ENCODE measurements at regions not wholly inside any gene's neighbourhood (a gene's known extent, or its start where the extent isn't known, plus 50 kb on each side); places are given as distances from the start of the nearest gene placed in this dataset.

DNA sequence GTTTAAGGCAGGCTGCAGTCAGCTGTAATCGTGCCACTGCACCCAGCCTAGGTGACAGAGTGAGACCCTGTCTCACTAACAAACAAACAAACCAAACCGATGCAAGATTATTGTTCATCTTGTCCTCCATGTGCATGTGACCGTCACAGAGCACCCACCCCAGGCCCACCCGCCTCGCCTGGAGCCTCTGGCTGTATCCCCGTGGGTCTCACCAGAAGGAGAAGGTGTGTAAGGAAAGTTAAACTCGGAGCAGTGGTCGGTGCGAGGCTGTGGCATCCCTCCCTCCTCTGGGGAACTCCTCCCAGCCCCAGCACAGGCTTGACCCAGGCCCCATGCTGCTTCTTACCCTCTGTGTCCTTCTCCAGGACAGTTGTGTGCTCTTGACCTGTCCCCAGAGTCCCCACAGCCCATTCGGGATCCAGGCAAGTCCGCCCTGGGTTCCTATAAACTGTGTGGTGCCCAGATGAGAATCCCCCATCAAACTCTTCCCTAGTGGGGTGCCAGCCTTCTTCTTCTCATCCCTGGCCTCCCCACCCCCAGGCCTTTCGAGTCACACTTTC is 318.4 kb downstream of the AJAP1 start:
- no peak for DNase-seq

DNA sequence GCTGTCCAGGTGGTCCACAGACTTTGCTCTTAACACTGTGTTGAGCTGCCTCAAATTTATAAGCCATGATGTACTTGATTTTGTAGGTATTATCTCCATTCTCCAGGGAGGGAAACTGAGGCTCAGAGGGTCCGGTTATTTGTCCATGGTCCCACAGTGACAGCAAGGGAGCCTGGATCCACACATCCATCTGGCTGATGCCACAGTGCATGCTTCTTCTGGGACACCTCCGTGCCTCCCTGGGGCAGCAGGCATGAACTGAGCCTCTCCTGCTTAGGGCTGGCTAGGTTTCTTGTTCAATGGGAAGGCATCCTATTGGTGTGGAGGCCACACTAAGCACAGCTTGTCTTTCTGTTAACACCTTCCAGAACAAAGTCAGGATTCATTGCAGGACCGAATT is 317.3 kb downstream of the AJAP1 start:
- DNase-seq, result no peak

DNA sequence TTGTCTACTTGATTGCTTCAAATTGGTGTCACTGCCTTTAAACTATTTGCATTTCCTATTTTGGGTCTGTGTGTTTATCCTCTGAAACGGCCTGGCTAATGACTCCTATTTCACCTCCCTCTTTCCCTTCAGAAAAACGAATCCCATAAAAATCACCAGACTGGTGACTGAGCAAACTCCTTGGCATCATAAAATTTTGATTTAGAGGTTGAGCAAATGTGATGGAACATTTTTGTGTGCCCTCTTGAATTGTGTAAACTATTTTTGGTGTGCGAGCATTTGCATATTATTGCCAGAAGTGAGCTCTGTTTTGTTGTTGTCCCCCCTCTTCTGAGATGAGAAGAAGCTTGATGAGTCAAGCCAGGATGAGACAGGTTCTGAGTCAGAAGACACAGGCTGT is 316.1 kb downstream of the AJAP1 start:
- DNase-seq, result no peak

DNA sequence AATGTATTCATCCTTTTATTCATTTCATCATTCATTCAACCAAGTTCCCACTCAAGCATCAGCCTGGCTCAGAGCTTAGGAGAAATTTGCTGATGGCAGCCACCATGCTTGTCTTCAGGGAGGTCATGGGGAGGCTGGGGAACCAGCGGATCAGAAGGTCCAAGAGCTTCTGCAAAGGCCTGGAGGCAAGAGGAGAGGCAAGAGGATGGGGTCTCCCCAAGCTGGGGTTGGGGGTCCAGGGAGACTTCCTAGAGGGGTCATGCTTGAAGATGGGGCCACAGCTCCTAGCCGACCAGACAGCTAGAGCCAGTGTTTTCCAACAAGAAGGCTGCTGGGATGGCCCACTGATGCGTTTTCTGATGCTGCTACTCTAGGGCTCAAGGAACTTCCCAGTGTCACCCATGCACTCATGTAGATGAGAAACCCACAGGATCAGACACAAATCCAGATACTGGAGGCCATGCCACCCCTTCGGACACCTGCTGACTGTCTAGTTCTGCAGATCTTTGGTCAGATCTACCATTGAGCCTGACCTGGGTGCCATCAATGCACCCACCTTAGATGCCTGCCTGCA is 315.2 kb downstream of the AJAP1 start:
- DNase-seq, result no peak

DNA sequence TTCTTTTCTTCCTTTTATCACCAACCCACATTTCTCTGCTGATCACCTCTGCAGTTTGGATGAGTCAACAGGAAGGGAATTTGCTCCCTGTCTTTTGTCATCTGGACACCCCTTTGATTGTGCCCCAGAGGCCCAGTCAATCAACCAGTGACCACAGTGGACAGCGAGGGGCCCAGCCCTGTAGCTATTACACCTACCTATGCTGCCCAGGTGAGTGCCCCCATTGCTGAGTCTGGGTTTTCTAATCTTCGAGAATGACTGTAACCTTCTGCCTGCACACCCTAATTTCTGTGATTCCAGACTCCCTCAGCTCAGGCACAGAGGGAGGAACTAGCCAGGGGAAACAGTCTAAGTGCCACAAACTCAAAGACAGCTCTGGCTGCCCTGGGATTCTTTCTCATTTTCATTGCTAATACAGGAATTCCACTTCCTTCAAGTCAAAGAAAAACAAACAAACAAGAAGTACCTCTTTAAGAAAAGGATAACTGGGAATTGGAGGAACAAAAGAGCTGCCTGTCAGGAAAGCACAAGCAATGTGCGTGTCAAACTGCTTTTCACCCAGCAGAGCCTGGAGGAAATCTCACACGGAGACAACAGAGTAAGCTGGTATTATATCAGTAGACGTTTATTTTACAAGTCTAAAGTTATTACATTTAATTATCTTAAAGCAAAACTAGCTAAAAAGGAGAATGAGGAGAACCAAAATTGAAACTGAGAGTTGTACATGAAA is 311.1 kb downstream of the AJAP1 start:
- DNase-seq, result no peak

DNA sequence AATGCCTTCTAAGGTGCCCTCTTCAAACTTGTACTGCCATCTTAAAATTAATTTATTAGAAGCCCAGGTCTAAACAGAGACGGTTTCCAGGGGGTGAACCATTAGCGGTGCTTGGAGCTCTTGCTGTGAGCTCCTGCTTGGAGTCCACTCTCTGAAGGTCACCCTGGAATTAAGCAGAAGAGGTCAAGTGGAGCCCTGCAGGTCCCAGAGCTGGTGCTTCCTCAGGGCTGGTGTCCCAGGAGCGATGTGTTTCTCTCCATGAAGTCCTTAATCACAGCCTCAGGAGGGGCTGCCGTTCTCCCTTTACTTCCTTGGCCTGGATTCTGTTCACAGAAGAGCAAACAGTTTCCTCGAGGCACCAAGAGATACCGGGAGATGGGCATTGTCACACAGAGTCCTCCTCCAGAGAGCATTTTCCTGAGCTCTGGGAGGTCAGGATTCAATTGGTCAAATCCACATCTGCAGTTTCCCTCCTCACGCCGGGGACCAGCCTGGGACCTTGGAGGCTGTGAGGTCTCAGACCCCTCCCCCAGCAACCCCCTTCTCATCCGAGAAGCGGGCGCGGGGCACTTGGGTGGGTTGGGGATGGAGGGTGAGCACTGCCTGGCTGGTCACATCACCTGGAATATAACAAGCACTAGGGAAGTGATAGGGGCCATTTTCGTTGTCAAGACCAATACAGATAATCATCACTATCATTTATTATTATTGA is 310.4 kb downstream of the AJAP1 start:
- DNase-seq, result no peak

DNA sequence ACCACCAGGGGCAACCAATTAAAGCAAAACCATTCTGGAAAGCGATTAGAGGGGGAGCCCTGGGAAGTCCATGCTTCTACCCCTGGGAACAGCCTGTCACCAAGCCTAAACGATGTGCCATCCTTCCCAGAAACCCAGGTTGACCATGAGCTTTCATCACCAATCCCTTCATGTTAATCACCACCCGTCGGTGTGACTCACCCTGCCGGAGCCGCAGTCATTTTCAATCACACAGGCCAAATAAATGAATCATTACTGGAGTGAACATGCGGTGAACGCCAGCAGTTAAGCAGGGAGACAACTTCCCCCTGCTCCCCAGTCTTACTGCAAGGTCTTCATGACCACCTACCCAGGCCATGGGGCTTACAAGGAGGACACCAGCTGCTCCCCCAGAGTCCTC is 308.8 kb downstream of the AJAP1 start:
- DNase-seq, result no peak

DNA sequence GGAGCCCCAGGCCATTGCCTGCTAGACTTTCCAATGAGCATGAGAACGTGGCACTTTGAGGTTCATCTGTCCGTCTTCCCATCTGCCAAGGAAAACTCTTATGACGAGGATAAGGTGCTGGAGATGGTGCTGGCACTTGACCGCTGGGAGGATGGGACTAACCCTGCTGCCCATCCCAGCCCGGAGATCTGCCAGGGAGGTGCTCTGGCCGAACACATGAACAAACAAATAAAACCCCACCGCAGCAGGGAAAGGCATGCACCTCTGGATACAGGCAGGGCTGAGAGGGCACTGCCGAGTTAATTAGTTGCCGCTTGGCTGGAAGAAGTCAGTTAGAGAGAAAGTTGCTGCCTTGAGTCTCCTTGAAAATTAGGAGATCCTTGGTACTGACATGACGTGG is 308.4 kb downstream of the AJAP1 start:
- DNase-seq, result no peak

DNA sequence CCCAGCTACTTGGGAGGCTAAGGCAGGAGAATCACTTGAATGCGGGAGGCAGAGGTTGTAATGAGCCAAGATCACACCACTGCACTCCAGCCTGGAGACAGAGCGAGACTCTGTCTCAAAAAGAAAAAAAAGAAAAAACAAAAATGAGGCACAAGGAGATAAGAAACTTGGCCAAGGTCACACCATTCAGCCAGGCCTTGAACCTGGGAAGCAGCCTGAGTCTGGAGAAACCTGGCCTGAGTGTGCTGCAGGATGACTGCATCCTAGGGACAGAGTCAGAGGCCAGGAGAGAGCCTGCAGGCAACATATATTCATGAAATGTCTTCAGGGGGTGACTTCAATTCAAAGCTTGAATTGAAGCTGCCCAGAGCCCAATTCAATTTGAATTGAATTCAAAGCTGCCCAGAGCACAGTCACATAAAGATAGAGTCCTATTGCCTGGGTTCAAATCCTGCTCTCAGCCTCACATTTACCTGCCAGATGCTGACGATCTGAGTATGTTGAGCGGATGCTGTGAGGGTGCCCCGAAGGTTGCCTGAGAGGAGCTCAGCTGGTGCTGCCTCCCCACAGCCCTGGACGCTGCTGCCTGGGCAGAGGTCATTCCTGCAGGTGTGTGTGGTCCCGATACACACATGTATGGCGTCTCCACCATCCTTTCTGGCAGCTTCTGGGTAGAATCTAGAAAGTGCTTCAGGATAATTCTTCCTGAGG is 307.7 kb downstream of the AJAP1 start:
- no peak for DNase-seq

DNA sequence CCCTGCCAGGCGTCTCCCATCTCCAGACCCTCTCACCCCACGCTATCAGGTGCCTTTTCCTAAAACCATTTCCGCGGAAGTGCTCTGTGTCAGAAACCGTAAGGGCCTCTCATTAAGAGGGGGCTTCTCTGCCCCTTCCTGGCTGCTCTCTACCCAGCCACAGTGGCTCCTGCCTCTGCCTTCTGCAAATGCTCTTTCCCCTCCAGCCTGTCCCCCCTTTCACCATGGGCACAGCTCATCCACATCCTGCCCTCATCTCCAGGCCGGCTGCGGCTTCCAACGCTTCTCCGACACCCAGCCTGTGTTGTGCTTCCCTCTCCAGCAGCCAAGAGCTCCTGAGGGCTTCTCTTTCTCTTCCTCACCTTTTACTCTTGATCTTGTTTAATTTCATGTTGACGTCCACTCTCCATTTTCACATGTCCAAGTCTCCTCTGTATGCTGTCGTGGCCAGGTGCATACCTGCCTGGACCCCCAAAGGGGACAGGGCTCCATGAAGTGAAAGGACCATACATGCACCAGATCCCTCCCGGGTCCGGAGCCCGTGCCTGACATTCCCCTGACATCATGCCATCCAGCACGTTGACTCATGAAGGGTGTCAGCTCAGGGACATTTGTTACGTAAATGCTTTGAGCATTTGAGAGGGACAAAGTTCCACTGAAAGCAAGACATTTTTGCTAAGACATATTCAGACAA is 306.5 kb downstream of the AJAP1 start:
- no peak for DNase-seq

DNA sequence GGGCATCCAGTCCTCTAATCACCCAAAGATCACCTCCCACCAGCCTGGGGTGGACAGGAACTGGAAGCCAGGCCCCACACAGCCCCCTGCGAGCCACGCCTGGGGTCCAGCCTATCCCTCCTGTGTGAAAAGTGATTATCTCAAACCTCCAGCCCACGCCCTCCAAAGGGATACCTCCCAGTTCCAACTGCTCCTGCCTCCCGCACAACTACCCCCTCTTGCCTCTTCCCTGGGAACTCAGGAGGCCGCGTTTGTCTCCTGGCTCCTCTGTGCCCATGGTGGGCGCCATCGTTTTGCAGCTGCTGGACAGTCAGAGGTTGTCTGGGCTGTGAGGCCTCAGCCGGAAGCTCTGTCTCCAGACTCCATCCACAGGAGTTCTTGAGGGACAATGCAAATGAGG is 305.9 kb downstream of the AJAP1 start:
- no peak for DNase-seq

DNA sequence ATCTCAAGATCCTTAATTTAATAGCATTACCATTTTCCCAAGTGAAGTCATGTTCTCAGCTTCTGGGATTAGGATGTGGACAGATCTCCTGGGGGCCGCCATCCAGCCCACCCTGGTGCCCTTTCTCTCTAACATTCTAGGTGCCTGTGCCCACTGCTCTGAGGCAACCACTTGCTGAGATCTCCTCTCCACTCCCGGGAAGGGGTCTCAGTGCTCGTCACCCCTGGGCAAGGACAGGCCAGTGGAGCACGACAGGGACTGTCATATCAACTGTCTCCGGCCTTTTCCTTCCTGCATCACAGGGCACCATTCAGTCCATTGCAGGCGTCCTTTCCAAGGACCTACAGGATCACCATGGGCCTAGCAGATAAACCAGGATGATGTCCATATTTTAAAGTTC is 304.8 kb downstream of the AJAP1 start:
- DNase-seq, result no peak

DNA sequence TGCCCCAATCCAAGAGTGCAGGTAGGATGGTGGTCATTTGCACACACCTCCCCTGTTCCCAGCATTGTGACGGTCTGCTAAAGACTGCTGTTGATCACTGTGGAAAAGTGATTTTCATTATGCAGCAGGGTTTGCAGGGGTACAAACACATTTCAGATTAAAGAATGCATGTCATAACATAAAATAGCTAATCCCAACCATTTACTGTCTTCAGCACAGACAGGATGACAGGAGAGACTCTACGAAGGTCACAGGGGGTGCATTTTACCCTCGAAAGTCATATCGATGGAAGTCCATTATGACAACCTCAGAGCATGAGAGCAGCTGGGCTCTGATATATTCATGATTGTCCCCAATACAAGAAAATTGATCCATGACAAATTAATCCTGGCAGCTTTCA is 302.6 kb downstream of the AJAP1 start:
- DNase-seq, result no peak

DNA sequence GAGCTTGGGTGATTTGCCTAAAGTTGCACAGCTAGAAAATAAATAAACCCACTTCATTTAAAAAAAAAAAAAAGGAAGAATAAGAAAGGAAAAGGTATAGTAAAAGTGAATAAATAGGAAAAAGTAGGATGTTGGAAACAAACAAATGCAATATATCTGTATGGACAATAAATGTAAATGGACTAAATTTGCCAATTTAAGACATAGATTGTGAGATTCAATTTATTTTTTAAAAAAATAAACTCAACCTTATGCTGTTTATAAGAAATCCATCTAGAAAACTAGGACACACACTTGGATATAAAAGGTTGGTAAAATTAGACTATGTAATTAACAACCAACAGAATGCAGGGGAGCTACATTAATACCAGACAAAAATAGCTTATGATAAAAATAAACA is 300.0 kb downstream of the AJAP1 start:
- no peak for DNase-seq

DNA sequence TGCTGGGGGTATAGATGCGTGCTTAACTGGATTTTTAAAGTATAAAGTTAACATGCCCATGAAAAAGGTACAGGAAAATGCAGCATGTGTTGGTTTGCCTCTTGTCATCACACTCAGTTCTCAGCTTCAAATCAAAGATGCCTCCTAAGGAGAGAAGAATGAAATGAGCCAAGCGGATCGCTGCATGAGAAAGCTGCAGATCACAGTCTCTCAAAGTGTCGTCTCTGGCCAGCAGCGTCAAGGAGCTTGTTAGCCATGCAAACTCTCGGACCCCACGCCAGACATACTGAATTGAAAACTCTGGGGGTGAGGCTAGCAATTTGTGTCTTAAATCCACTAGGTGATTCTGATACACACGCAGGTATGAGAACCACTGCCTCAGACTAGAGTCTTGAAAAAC is 297.2 kb downstream of the AJAP1 start:
- DNase-seq, result no peak

DNA sequence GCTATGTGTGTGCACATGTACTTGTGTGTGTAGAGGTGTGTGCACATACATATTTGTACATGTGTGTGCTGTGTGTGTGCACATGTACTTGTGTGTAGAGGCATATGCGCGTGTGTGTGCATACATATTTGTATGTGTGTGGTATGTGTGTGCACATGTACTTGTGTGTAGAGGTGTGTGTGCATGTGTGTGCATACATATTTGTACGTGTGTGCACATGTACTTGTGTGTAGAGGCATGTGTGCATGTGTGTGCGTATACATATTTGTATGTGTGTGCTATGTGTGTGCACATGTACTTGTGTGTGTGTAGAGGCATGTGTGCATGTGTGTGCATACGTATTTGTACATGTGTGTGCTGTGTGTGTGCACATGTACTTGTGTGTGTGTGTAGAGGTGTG is 291.9 kb downstream of the AJAP1 start:
- no peak for DNase-seq

DNA sequence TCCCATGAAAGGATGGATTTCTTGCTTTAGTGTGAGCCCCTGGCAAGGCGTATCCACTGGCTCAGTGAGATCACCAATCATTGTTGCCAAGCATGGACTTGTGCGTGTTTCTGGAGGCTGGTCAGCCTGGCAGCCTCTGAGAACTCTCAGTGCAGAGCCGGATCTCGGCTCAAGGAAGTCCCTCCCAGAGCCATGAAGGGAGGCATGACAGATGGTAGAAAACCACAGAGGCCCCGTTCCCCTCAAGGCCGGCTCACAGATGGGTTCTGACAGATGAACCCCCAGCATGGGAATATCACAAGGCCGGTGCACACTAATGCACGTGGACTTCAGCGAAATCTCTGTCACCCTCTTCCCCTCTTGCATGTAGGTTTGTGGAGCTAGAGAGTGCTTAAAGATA is 290.5 kb downstream of the AJAP1 start:
- DNase-seq, result no peak

DNA sequence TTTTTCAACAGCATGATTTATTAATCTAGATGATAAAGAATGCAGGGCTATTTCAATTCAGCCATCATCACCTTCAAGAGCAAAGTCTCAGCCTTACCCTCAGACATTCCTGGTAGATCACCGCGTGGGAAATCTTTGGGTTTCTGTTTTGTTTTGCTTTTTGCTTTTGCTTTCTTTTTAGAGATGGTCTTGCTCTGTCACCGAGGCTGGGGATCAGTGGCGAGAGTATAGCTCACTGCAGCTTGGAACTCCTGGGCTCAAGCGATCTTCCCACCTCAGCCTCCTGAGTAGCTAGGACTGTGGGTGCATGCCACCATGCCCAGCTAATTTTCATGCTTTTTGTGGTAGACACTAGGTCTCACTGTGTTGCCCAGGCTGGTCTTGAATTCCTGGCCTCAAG is 289.7 kb downstream of the AJAP1 start:
- DNase-seq, result no peak

DNA sequence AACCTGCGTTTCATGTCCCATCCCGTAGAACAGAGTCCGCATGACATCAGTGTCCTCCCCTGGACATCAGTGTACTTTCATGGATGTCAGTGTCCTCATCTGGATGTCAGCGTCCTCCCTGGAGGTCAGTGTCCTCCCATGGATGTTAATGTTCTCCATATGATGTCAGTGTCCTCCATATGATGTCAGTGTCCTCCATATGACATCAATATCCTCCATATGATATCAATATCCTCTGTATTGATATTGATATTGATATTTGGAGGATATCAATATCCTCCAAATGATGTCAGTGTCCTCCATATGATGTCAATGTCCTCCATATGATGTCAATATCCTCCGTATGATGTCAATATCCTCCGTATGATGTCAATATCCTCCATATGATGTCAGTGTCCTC is 284.9 kb downstream of the AJAP1 start:
- no peak for DNase-seq

DNA sequence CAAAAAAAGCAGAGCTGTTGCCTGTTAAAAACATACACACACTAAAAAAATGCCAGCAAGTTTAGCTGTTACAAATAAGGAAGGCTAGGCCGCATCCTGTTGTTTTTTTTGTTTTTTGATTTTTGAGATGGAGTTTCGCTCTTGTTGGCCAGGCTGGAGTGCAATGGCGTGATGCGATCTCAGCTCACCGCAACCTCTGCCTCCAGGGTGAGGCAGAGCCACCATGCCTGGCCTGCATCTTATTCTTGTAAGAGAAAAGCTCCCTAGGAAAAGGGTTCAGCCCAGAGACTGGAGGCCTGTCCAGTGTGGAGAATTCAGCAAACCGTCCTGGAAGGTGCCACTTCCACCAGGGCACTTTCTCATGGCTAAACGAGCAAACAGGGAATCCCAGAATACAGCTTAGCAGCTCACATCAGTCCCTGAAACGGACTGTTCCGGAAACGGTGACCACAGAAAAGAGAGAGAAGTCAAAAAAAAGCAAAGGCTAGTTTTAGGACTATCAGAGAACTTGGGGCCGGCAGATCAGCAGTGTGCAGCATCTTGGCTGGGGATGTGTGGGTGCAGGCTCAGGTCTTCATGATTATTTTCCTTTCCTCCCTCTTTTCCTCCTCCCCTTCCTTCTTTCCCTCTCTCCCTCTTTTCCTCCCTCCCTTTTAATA is 283.6 kb downstream of the AJAP1 start:
- DNase-seq, result no peak

DNA sequence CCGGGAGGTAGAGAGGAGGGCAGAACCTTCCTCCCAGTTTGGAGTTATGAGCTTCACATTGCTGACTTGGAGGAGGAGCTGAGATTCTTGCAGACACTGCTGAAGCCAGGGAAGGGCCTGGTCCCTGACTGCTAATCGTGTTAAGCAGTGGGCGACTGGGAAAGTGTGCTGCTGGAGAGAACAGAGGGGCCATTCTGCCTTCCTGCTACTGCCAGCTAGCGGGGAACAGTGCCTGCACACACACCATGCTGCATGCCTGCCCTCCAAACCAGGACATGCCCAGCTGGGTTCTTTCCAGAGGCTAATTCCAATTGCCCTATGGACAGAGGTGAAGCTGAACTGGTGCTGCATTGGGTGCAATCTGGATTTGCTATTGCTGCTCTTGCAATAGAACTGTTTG is 281.4 kb downstream of the AJAP1 start:
- DNase-seq, result no peak

DNA sequence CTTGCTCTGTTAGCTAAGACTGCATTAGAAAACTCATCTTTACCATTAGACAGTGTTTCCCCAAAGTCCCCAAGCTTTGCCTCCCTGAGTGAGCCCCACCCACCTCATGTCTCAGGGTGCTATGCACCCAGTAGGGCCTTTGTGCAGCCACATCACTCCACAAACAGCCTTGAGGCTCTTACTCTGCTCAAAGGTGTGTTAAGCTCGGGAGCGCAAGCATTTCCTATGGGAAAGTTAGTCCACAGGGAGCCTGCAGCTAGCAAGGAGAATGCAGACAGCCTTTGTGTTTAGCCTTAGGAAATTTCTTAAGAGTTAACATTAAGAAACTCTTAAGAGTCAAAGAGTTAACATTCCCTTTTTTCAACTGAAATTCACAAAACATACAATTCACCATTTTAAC is 278.8 kb downstream of the AJAP1 start:
- DNase-seq, result no peak

Data from NCI-H526 (cell line).